ENCODE measurements at regions not wholly inside any gene's neighbourhood (a gene's known extent, or its start where the extent isn't known, plus 50 kb on each side); places are given as distances from the start of the nearest gene placed in this dataset.

GRCh38 chr1:34685225-34685624 is 69.6 kb upstream of the GJB5 start:
- peaks cover 13 to 19% of the 10 kb centered on the region in 2 experiments for H3K4me1 Mint-ChIP-seq
- no peak overlapping the region for H2BK15ac ChIP-seq (ENCODE audit: low read depth, low read length)
- H4K91ac ChIP-seq (ENCODE audit: insufficient read length, low read depth, low read length) = no peak overlapping the region
- no peak overlapping the region for H3K27ac ChIP-seq (ENCODE audit: insufficient read length, low read depth, low read length)
- no peaks in the 10 kb centered on the region for H3K79me1 ChIP-seq (ENCODE audit: insufficient read depth, low read depth, low read length, poor library complexity, severe bottlenecking)
- H3K23me2 ChIP-seq (ENCODE audit: insufficient read length, low read depth, low read length, poor library complexity, severe bottlenecking) = no peaks in the 10 kb centered on the region
- H4K5ac ChIP-seq (ENCODE audit: insufficient read length, low read depth, low read length) = no peak overlapping the region
- no peak overlapping the region for H3K4ac ChIP-seq (ENCODE audit: low read depth, low read length)
- H3K4me3 Mint-ChIP-seq = no peak overlapping the region
- WGBS (ENCODE audit: extremely low coverage, insufficient read length, low lambda C conversion rate) = no CpG with 5 or more reads among the region's 2 CpGs
- H3K36me3 Mint-ChIP-seq (ENCODE audit: insufficient read depth in 1 of 3, low read depth in 3 of 3) = no peaks in the 10 kb centered on the region; a peak in 1 of 7 replicates
- no peak overlapping the region for H3K27ac Mint-ChIP-seq
- no peak overlapping the region for H3K9ac ChIP-seq (ENCODE audit: extremely low read depth, insufficient read length, low read length)
- H3K23ac ChIP-seq (ENCODE audit: insufficient read length, low read depth, low read length) = no peak overlapping the region
- no peak overlapping the region for H3T11ph ChIP-seq (ENCODE audit: low read length)
- H3K14ac ChIP-seq (ENCODE audit: insufficient read depth, low read length) = no peak overlapping the region
- no peak overlapping the region for H3K18ac ChIP-seq (ENCODE audit: insufficient read length, low read depth, low read length)
- no peak overlapping the region for H2BK20ac ChIP-seq (ENCODE audit: low read depth, low read length, poor library complexity, severe bottlenecking)
- no peak overlapping the region for H2BK120ac ChIP-seq (ENCODE audit: low read depth, low read length, poor library complexity, severe bottlenecking)
- TF ChIP-seq, protein P1, sequence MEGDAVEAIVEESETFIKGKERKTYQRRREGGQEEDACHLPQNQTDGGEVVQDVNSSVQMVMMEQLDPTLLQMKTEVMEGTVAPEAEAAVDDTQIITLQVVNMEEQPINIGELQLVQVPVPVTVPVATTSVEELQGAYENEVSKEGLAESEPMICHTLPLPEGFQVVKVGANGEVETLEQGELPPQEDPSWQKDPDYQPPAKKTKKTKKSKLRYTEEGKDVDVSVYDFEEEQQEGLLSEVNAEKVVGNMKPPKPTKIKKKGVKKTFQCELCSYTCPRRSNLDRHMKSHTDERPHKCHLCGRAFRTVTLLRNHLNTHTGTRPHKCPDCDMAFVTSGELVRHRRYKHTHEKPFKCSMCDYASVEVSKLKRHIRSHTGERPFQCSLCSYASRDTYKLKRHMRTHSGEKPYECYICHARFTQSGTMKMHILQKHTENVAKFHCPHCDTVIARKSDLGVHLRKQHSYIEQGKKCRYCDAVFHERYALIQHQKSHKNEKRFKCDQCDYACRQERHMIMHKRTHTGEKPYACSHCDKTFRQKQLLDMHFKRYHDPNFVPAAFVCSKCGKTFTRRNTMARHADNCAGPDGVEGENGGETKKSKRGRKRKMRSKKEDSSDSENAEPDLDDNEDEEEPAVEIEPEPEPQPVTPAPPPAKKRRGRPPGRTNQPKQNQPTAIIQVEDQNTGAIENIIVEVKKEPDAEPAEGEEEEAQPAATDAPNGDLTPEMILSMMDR (conservative IDR thresholded peaks at IDR 0.05) = no peak
- H4K8ac ChIP-seq (replicated peaks; ENCODE audit: insufficient read length, low read depth, low read length) = no peak overlapping the region
- H2AK5ac ChIP-seq (ENCODE audit: insufficient read length, low read length) = no peak overlapping the region
- H2BK5ac ChIP-seq (ENCODE audit: insufficient read length, low read length) = no peak overlapping the region
- no peaks in the 10 kb centered on the region for H3K9me3 ChIP-seq (ENCODE audit: control insufficient read depth, low read depth, low read length)
- DNase-seq = no peak
- H3K27me3 Mint-ChIP-seq (ENCODE audit: low read depth) = peaks cover 10% of the 10 kb centered on the region
- no peaks in the 10 kb centered on the region for H3K79me2 ChIP-seq (ENCODE audit: insufficient read depth, low read length)
- no peak overlapping the region for H3K56ac ChIP-seq (ENCODE audit: insufficient read length, low read depth, low read length)
- no peak overlapping the region for H2BK12ac ChIP-seq (ENCODE audit: insufficient read length, low read depth, low read length)
- H3K27me3 ChIP-seq (ENCODE audit: insufficient read depth, low read length) = no peaks in the 10 kb centered on the region
- no peaks in the 10 kb centered on the region for H4K20me1 ChIP-seq (ENCODE audit: control insufficient read depth, insufficient read depth, insufficient read length)
- peaks cover 2 to 7% of the 10 kb centered on the region in 2 experiments; a peak in 2 of 5 replicates for H3K9me3 Mint-ChIP-seq
- no peak overlapping the region for H3K4me2 ChIP-seq (ENCODE audit: insufficient read depth, insufficient read length, low read length)
- H3K4me1 ChIP-seq (ENCODE audit: insufficient read depth, low read length) = no peaks in the 10 kb centered on the region; the same call in 1 of the 2 replicates
- no peak overlapping the region for H2AFZ ChIP-seq (ENCODE audit: low read length)

All from H9 (cell line).